ENCODE measurements at regions not wholly inside any gene's neighbourhood (a gene's known extent, or its start where the extent isn't known, plus 50 kb on each side); places are given as distances from the start of the nearest gene placed in this dataset.

DNA sequence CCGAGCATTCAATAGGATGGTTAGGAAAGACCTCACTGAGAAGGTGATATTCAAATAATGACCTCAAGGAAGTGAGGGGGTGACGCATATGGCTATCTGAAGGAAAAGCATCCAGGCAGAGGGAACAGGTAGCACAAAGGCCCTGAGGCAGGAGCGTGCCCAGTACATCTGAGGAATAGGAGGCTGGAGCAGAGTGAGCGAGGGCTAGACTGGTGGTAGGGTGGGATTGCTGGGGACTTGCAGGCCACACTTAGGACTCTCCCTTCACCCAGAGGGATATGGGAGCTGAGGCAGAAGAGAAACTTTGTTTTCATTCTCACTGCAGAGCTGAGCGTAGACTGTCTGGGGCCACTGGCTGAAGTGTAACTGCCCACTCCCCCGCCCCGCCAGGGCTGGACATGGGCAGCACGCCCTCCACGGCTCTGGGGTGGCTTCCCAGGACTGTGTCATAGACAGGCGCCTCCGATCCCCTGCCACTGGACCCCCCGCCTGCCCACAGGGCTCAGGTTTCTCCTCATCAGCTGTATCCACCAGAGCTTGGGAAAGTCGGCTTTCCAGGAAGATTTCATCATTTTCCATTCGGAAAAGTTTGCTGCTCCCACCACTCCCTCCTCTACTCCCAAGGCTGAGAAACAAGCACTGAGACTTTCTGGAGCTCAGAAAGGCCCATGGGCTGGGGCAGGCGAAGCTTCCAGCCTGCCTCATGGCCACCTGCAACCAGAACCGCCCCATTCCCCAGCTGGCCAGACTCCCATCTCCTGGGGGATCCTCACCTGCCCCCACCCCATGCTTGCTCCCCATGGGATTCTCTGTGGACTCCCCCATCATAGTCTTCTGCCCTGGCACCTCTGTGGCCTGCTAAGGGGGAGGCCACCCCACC, 142.6 kb downstream of the MRPL14 start:
- TF ChIP-seq ARNT (IDR thresholded peaks at IDR 0.05) = no peak
- TF ChIP-seq L3MBTL2 (conservative IDR thresholded peaks at IDR 0.05) = no peak
- TF ChIP-seq SP1 (IDR thresholded peaks at IDR 0.05) = no peak
- TF ChIP-seq, protein P1, sequence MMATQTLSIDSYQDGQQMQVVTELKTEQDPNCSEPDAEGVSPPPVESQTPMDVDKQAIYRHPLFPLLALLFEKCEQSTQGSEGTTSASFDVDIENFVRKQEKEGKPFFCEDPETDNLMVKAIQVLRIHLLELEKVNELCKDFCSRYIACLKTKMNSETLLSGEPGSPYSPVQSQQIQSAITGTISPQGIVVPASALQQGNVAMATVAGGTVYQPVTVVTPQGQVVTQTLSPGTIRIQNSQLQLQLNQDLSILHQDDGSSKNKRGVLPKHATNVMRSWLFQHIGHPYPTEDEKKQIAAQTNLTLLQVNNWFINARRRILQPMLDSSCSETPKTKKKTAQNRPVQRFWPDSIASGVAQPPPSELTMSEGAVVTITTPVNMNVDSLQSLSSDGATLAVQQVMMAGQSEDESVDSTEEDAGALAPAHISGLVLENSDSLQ (IDR thresholded peaks at IDR 0.05) = no peak
- TF ChIP-seq HDGF (IDR thresholded peaks at IDR 0.05; ENCODE audit: borderline replicate concordance) = no peak
